ENCODE measurements at regions not wholly inside any gene's neighbourhood (a gene's known extent, or its start where the extent isn't known, plus 50 kb on each side); places are given as distances from the start of the nearest gene placed in this dataset.
"Not testable (repeated sequence)": the region's sequence is repeated elsewhere in the genome, so short reads cannot be mapped to it uniquely, and the experiment has no call there.

- no peak for DNase-seq
Measured at GRCh38 chr3:88703501-88704059, 403.8 kb upstream of the EPHA3 start.

- no peak for DNase-seq
Measured at GRCh38 chr3:88704338-88704737, 403.1 kb upstream of the EPHA3 start.

- DNase-seq = no peak
Measured at GRCh38 chr3:88707837-88708236, 399.6 kb upstream of the EPHA3 start.

GRCh38 chr3:88712552-88712951, 394.9 kb upstream of the EPHA3 start:
- no peak for DNase-seq

GRCh38 chr3:88713233-88713691, 394.2 kb upstream of the EPHA3 start:
- DNase-seq = no peak

- DNase-seq = no peak
Measured at GRCh38 chr3:88725440-88726165, 381.8 kb upstream of the EPHA3 start.

GRCh38 chr3:88732186-88732585, 375.2 kb upstream of the EPHA3 start:
- DNase-seq = no peak

GRCh38 chr3:88742106-88742505, 365.3 kb upstream of the EPHA3 start:
- no peak for DNase-seq

GRCh38 chr3:88742674-88743507, 364.5 kb upstream of the EPHA3 start:
- no peak for DNase-seq

GRCh38 chr3:88744896-88745295, 362.5 kb upstream of the EPHA3 start:
- no peak for DNase-seq

- not testable (repeated sequence) for DNase-seq
Measured at GRCh38 chr3:88747145-88747544, 360.3 kb upstream of the EPHA3 start.

- DNase-seq = no peak
Measured at GRCh38 chr3:88758676-88759075, 348.7 kb upstream of the EPHA3 start.

- no peak for DNase-seq
Measured at GRCh38 chr3:88767746-88768145, 339.7 kb upstream of the EPHA3 start.

- DNase-seq = no peak
Measured at GRCh38 chr3:88773766-88774165, 333.7 kb upstream of the EPHA3 start.

GRCh38 chr3:88775026-88775690, 332.3 kb upstream of the EPHA3 start:
- DNase-seq = no peak

- no peak for DNase-seq
Measured at GRCh38 chr3:88779482-88779881, 327.9 kb upstream of the EPHA3 start.

- no peak for DNase-seq
Measured at GRCh38 chr3:88784925-88785324, 322.5 kb upstream of the EPHA3 start.

- no peak for DNase-seq
Measured at GRCh38 chr3:88785841-88786240, 321.6 kb upstream of the EPHA3 start.

GRCh38 chr3:88795503-88795902, 311.9 kb upstream of the EPHA3 start:
- no peak for DNase-seq

GRCh38 chr3:88807491-88808105, 299.8 kb upstream of the EPHA3 start:
- no peak for DNase-seq

GRCh38 chr3:88809993-88810392, 297.4 kb upstream of the EPHA3 start:
- no peak for DNase-seq

- DNase-seq = no peak
Measured at GRCh38 chr3:88810455-88810854, 297.0 kb upstream of the EPHA3 start.

- DNase-seq = no peak
Measured at GRCh38 chr3:88811096-88811495, 296.3 kb upstream of the EPHA3 start.
